IMR-90 (cell line): ENCODE measurements at regions not wholly inside any gene's neighbourhood (a gene's known extent, or its start where the extent isn't known, plus 50 kb on each side); places are given as distances from the start of the nearest gene placed in this dataset.

Experiments
- ATAC-seq: fragments of 200-7000 bp; cut with Tn5 transposase; 2 replicates; pipeline ENCODE4 v1.9.1; 2020; ENCODE audit warnings: low read depth, mild to moderate bottlenecking, moderate library complexity
- BruUV-seq: library from RNA; stranded (reverse); fragments of 400-500 nt; replicated peaks from 2 replicates; lab custom pipeline; 2021; lab: Mats Ljungman, UMichigan
- CTCF ChIA-PET: fragments of 300-600 bp; formaldehyde crosslinking; extraction: SDS; loops from one replicate; lab custom pipeline; 2021; ENCODE audit warnings: antibody characterized with exemption; lab: Yijun Ruan, JAX
- POLR2A ChIA-PET: fragments of 300-600 bp; sonication (Branson Sonifier 250); formaldehyde crosslinking; loops from one replicate; lab custom pipeline; 2022; ENCODE audit warnings: antibody characterized with exemption; ENCODE audit not compliant: unreplicated experiment; lab: Charles Lee
- DNase-seq: peaks from one replicate; pipeline ENCODE4 v3.0.0; 2013
- H2AFZ ChIP-seq: replicated peaks from 2 replicates; pipeline ENCODE3; 2013; ENCODE audit warnings: low read length, mild to moderate bottlenecking; ENCODE audit not compliant: poor library complexity
- H2AK5ac ChIP-seq: 2 replicates; pipeline ENCODE4 v1.6.1; 2013; ENCODE audit warnings: low read depth, low read length, inconsistent platforms
- H2AK9ac ChIP-seq: replicated peaks from 2 replicates; pipeline ENCODE3; 2013; ENCODE audit warnings: mild to moderate bottlenecking, low read depth, low read length, moderate library complexity; ENCODE audit not compliant: poor library complexity
- H2BK120ac ChIP-seq: 2 replicates; pipeline ENCODE4 v1.6.1; 2013; ENCODE audit warnings: low read depth, low read length, inconsistent platforms
- H2BK15ac ChIP-seq: 3 replicates; pipeline ENCODE4 v1.6.1; 2013; ENCODE audit warnings: low read depth, low read length, inconsistent platforms
- H2BK20ac ChIP-seq: 2 replicates; pipeline ENCODE4 v1.6.1; 2013; ENCODE audit warnings: low read depth, mild to moderate bottlenecking, inconsistent platforms, low read length, moderate library complexity
- H2BK5ac ChIP-seq: 2 replicates; pipeline ENCODE4 v1.6.1; 2013; ENCODE audit warnings: mild to moderate bottlenecking, low read depth, low read length, inconsistent platforms; ENCODE audit not compliant: poor library complexity, severe bottlenecking
- H3K14ac ChIP-seq: replicated peaks from 2 replicates; pipeline ENCODE4 v1.6.1; 2013; ENCODE audit warnings: low read depth, low read length, inconsistent platforms
- H3K18ac ChIP-seq: 2 replicates; pipeline ENCODE4 v1.6.1; 2013; ENCODE audit warnings: low read depth, low read length, control low read depth
- H3K23ac ChIP-seq: 2 replicates; pipeline ENCODE4 v1.6.1; 2013; ENCODE audit warnings: low read depth, low read length, inconsistent platforms
- H3K27ac ChIP-seq: 2 replicates; pipeline ENCODE4 v1.5.1; 2013; ENCODE audit warnings: mild to moderate bottlenecking, control low read depth, low read length; ENCODE audit not compliant: insufficient read depth
- H3K27me3 ChIP-seq: 2 replicates; pipeline ENCODE4 v1.6.1; 2013; ENCODE audit warnings: low read length; ENCODE audit not compliant: control insufficient read depth, insufficient read depth
- H3K36me3 ChIP-seq: 2 replicates; pipeline ENCODE4 v1.6.1; 2013; ENCODE audit warnings: low read length, mixed read lengths; ENCODE audit not compliant: control insufficient read depth, insufficient read depth
- H3K4ac ChIP-seq: 2 replicates; pipeline ENCODE4 v1.6.1; 2013; ENCODE audit warnings: low read depth, low read length, inconsistent platforms
- H3K4me1 ChIP-seq: 2 replicates; pipeline ENCODE4 v1.6.1; 2013; ENCODE audit warnings: low read length, mixed read lengths; ENCODE audit not compliant: control insufficient read depth, insufficient read depth
- H3K4me2 ChIP-seq: 2 replicates; pipeline ENCODE4 v1.6.1; 2013; ENCODE audit warnings: low read depth, mild to moderate bottlenecking, control low read depth, low read length, moderate library complexity
- H3K4me3 ChIP-seq: 2 replicates; pipeline ENCODE4 v1.5.1; 2013; ENCODE audit warnings: low read depth, mild to moderate bottlenecking, control low read depth, low read length, moderate library complexity; ENCODE audit not compliant: insufficient read depth
- H3K56ac ChIP-seq: 2 replicates; pipeline ENCODE4 v1.6.1; 2013; ENCODE audit warnings: low read length, inconsistent platforms; ENCODE audit not compliant: insufficient read depth; ENCODE audit errors: extremely low read depth
- H3K79me1 ChIP-seq, 2 experiments: 2 replicates each; pipeline ENCODE4 v1.6.1; 2013; ENCODE audit warnings: low read length in 2 of 2, inconsistent platforms in 1 of 2, low read depth in 1 of 2
- H3K9ac ChIP-seq: 2 replicates; pipeline ENCODE4 v1.6.1; 2013; ENCODE audit warnings: low read depth, low read length, control low read depth
- H3K9me1 ChIP-seq: 2 replicates; pipeline ENCODE4 v1.6.1; 2013; ENCODE audit warnings: low read length, inconsistent platforms; ENCODE audit not compliant: insufficient read depth
- H3K9me3 ChIP-seq: 2 replicates; pipeline ENCODE4 v1.6.1; 2013; ENCODE audit warnings: low read length; ENCODE audit not compliant: control insufficient read depth, insufficient read depth
- H4K20me1 ChIP-seq: 2 replicates; pipeline ENCODE4 v1.6.1; 2013; ENCODE audit warnings: low read length, inconsistent platforms; ENCODE audit not compliant: insufficient read depth
- H4K5ac ChIP-seq: 2 replicates; pipeline ENCODE4 v1.6.1; 2013; ENCODE audit warnings: mild to moderate bottlenecking, low read depth, low read length, control low read depth
- H4K8ac ChIP-seq, 2 experiments: 2 replicates each; pipeline ENCODE4 v1.6.1; 2013; ENCODE audit warnings: low read depth in 2 of 2, low read length in 2 of 2, control low read depth in 1 of 2, inconsistent platforms in 1 of 2
- H4K91ac ChIP-seq: 2 replicates; pipeline ENCODE4 v1.6.1; 2013; ENCODE audit warnings: low read depth, low read length, inconsistent platforms; ENCODE audit not compliant: insufficient read depth
- BHLHE40 ChIP-seq: fragments of 150-350 bp; IDR thresholded peaks from 2 replicates; pipeline ENCODE4 v1.6.1; 2016; ENCODE audit warnings: mild to moderate bottlenecking, low read depth, low read length
- CEBPB ChIP-seq: IDR thresholded peaks from 2 replicates; pipeline ENCODE4 v1.6.1; 2012; ENCODE audit warnings: low read depth, low read length, improper control_type of control experiment
- FOS ChIP-seq: fragments of 150-350 bp; IDR thresholded peaks from 2 replicates; pipeline ENCODE4 v1.6.1; 2016; ENCODE audit warnings: low read depth, low read length
- MAFK ChIP-seq: IDR thresholded peaks from 2 replicates; pipeline ENCODE4 v1.6.1; 2012; ENCODE audit warnings: low read depth, low read length, improper control_type of control experiment
- MAZ ChIP-seq: IDR thresholded peaks from 2 replicates; pipeline ENCODE4 v1.6.1; 2012; ENCODE audit warnings: low read depth, mild to moderate bottlenecking, low read length, improper control_type of control experiment, moderate library complexity, borderline replicate concordance
- NFE2L2 ChIP-seq: fragments of 150-350 bp; IDR thresholded peaks from 2 replicates; pipeline ENCODE4 v1.6.1; 2016; ENCODE audit warnings: low read depth, mild to moderate bottlenecking, low read length
- POLR2A ChIP-seq: IDR thresholded peaks from 2 replicates; pipeline ENCODE4 v1.6.1; 2012; ENCODE audit warnings: mild to moderate bottlenecking, low read depth, low read length
- RAD21 ChIP-seq: IDR thresholded peaks from 2 replicates; pipeline ENCODE4 v1.6.1; 2012; ENCODE audit warnings: low read length, improper control_type of control experiment
- RCOR1 ChIP-seq: IDR thresholded peaks from 2 replicates; pipeline ENCODE4 v1.6.1; 2012; ENCODE audit warnings: mild to moderate bottlenecking, low read length, improper control_type of control experiment; ENCODE audit not compliant: insufficient replicate concordance
- RFX5 ChIP-seq: IDR thresholded peaks from 2 replicates; pipeline ENCODE4 v1.8.0; 2012; ENCODE audit warnings: low read depth, mild to moderate bottlenecking, low read length, moderate library complexity
- SMC3 ChIP-seq: fragments of 150-350 bp; IDR thresholded peaks from 2 replicates; pipeline ENCODE4 v1.6.1; 2016; ENCODE audit warnings: low read depth, mild to moderate bottlenecking, antibody characterized with exemption, low read length, moderate library complexity
- WGBS, 2 experiments: methylation state at CpG; one replicate each; pipeline versions ENCODE4 v1.1.5 to v1.1.7; 2013; ENCODE audit warnings: missing lambda C conversion rate in 2 of 2; ENCODE audit not compliant: insufficient read length in 1 of 2; ENCODE audit errors: extremely low coverage in 2 of 2; 5-methylcytosine and 5-hydroxymethylcytosine counted together
- dilution Hi-C: fragments of 300-500 bp; cut with HindIII; formaldehyde crosslinking; loops from one replicate; pipeline ENCODE4 v1.14.3; 2018; ENCODE audit warnings: low sequenced_read_pairs; ENCODE audit not compliant: unreplicated experiment
- in situ Hi-C: fragments of 300-500 bp; cut with MboI; formaldehyde crosslinking; loops from 3 replicates; pipeline ENCODE4 v1.14.3; 2019; ENCODE audit warnings: low sequenced_read_pairs, inconsistent platforms, mixed read lengths
- intact Hi-C: fragments of 100-400 bp; cut with micrococcal nuclease; formaldehyde crosslinking; loops from 2 replicates; pipeline ENCODE4 v1.10.0; 2022
- TF ChIP-seq, protein P1 (sequence below): conservative IDR thresholded peaks from 2 replicates; pipeline ENCODE4 v1.5.1; 2012; ENCODE audit warnings: mild to moderate bottlenecking, low read depth, low read length, improper control_type of control experiment
- TF ChIP-seq, protein P2 (sequence below): fragments of 150-350 bp; IDR thresholded peaks from 2 replicates; pipeline ENCODE4 v1.6.1; 2016; ENCODE audit warnings: low read depth, mild to moderate bottlenecking, low read length, moderate library complexity, borderline replicate concordance
- TF ChIP-seq, protein P3 (sequence below): fragments of 150-350 bp; IDR thresholded peaks from 2 replicates; pipeline ENCODE4 v1.6.1; 2017; ENCODE audit warnings: mild to moderate bottlenecking, antibody characterized with exemption, low read length, low read depth

DNA sequence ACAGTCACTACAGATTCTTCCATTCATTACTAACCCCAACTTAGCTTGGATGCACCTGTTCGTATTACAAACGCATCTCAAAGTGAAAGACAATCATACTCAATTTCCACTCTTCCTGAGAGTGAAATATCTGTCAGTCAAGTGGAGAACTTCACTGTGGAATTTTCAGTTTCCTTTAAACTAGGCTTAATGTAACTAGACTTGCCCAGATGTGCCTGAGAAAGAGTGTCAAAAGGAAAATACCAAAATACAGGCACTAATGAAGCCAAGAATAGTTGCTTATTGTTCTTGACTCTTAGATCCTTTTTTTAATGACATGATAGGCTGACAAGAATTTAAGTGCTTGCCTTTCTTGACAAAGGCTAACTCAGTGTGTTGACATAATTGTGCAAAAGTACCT is 72.4 kb upstream of the NR3C2 start:
- Histone ChIP-seq H2BK120ac (no peak overlapping the region), H3K18ac (no peak overlapping the region), H3K79me1 (no peaks in the 10 kb centered on the region), H2AK9ac (no peak overlapping the region), H3K4ac (no peak overlapping the region), H2AK5ac (no peak overlapping the region), H3K23ac (no peak overlapping the region), H3K27me3 (no peaks in the 10 kb centered on the region), H3K4me1 (no peaks in the 10 kb centered on the region), H3K56ac (no peak overlapping the region), H2BK5ac (no peak overlapping the region), H2AFZ (no peak overlapping the region), H3K9me3 (no peaks in the 10 kb centered on the region), H2BK15ac (no peak overlapping the region), H3K9me1 (no peaks in the 10 kb centered on the region), H4K20me1 (no peaks in the 10 kb centered on the region), H3K9ac (no peak overlapping the region), H3K4me3 (no peak overlapping the region), H3K27ac (no peak overlapping the region), H4K5ac (no peak overlapping the region), H2BK20ac (no peak overlapping the region), H4K8ac (no peak overlapping the region), H3K4me2 (no peak overlapping the region), H3K14ac (no peak overlapping the region), H4K91ac (no peak overlapping the region), H3K36me3 (no peaks in the 10 kb centered on the region)
- no CpG with 5 or more reads among the region's 2 CpGs for WGBS, 2 experiments
- CTCF ChIA-PET: interaction anchor here (0.6 kb wide), 1 partner anchor 570 kb away, joined by 4 read pairs; no protein-coding TSS in a partner anchor
- TF ChIP-seq NFE2L2 (no peak), RAD21 (no peak), CEBPB (no peak), BHLHE40 (no peak), MAFK (no peak), RCOR1 (no peak), FOS (no peak), SMC3 (no peak), RFX5 (no peak), POLR2A (no peak), MAZ (no peak)
- TF ChIP-seq, protein P1, sequence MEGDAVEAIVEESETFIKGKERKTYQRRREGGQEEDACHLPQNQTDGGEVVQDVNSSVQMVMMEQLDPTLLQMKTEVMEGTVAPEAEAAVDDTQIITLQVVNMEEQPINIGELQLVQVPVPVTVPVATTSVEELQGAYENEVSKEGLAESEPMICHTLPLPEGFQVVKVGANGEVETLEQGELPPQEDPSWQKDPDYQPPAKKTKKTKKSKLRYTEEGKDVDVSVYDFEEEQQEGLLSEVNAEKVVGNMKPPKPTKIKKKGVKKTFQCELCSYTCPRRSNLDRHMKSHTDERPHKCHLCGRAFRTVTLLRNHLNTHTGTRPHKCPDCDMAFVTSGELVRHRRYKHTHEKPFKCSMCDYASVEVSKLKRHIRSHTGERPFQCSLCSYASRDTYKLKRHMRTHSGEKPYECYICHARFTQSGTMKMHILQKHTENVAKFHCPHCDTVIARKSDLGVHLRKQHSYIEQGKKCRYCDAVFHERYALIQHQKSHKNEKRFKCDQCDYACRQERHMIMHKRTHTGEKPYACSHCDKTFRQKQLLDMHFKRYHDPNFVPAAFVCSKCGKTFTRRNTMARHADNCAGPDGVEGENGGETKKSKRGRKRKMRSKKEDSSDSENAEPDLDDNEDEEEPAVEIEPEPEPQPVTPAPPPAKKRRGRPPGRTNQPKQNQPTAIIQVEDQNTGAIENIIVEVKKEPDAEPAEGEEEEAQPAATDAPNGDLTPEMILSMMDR: no peak
- TF ChIP-seq, protein P2, sequence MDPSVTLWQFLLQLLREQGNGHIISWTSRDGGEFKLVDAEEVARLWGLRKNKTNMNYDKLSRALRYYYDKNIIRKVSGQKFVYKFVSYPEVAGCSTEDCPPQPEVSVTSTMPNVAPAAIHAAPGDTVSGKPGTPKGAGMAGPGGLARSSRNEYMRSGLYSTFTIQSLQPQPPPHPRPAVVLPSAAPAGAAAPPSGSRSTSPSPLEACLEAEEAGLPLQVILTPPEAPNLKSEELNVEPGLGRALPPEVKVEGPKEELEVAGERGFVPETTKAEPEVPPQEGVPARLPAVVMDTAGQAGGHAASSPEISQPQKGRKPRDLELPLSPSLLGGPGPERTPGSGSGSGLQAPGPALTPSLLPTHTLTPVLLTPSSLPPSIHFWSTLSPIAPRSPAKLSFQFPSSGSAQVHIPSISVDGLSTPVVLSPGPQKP: no peak
- TF ChIP-seq, protein P3, sequence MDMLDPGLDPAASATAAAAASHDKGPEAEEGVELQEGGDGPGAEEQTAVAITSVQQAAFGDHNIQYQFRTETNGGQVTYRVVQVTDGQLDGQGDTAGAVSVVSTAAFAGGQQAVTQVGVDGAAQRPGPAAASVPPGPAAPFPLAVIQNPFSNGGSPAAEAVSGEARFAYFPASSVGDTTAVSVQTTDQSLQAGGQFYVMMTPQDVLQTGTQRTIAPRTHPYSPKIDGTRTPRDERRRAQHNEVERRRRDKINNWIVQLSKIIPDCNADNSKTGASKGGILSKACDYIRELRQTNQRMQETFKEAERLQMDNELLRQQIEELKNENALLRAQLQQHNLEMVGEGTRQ: no peak
- no peak for DNase-seq
- ATAC-seq: no peak
- BruUV-seq: no TSS peak
- POLR2A ChIA-PET: no interaction called here
- dilution Hi-C loops (no loop called here), in situ Hi-C loops (no loop called here), intact Hi-C loops (no loop called here)
